ENCODE measurements at regions not wholly inside any gene's neighbourhood (a gene's known extent, or its start where the extent isn't known, plus 50 kb on each side); places are given as distances from the start of the nearest gene placed in this dataset.

- Histone ChIP-seq H3K36me3 (ENCODE audit: control insufficient read depth, low read depth, low read length) (no peaks in the 10 kb centered on the region), H3K9ac (ENCODE audit: low read length) (no peak overlapping the region), H3K27ac (ENCODE audit: low read length) (no peak overlapping the region), H3K27me3 (ENCODE audit: control insufficient read depth, insufficient read depth, low read length) (no peaks in the 10 kb centered on the region), H3K4me1 (ENCODE audit: control insufficient read depth, low read depth, low read length) (no peaks in the 10 kb centered on the region), H3K9me3 (ENCODE audit: control insufficient read depth, low read depth, low read length) (no peaks in the 10 kb centered on the region), H3K4me3 (ENCODE audit: low read length) (no peak overlapping the region)
Measured at GRCh38 chr3:117611211-117611610, 901.6 kb downstream of the TUSC7 start.

GRCh38 chr3:117616227-117616626 is 906.6 kb downstream of the TUSC7 start:
- H3K4me3 ChIP-seq (ENCODE audit: low read length), result no peak overlapping the region
- H3K27me3 ChIP-seq (ENCODE audit: control insufficient read depth, insufficient read depth, low read length), result no peaks in the 10 kb centered on the region
- no peak overlapping the region for H3K27ac ChIP-seq (ENCODE audit: low read length)
- H3K9me3 ChIP-seq (ENCODE audit: control insufficient read depth, low read depth, low read length), result no peaks in the 10 kb centered on the region
- H3K9ac ChIP-seq (ENCODE audit: low read length), result no peak overlapping the region
- H3K36me3 ChIP-seq (ENCODE audit: control insufficient read depth, low read depth, low read length), result no peaks in the 10 kb centered on the region
- no peaks in the 10 kb centered on the region for H3K4me1 ChIP-seq (ENCODE audit: control insufficient read depth, low read depth, low read length)

GRCh38 chr3:117617906-117618305 is 908.3 kb downstream of the TUSC7 start:
- H3K4me1 ChIP-seq (ENCODE audit: control insufficient read depth, low read depth, low read length), result no peaks in the 10 kb centered on the region
- H3K4me3 ChIP-seq (ENCODE audit: low read length), result no peak overlapping the region
- H3K9ac ChIP-seq (ENCODE audit: low read length), result no peak overlapping the region
- no peaks in the 10 kb centered on the region for H3K27me3 ChIP-seq (ENCODE audit: control insufficient read depth, insufficient read depth, low read length)
- H3K9me3 ChIP-seq (ENCODE audit: control insufficient read depth, low read depth, low read length), result no peaks in the 10 kb centered on the region
- no peak overlapping the region for H3K27ac ChIP-seq (ENCODE audit: low read length)
- no peaks in the 10 kb centered on the region for H3K36me3 ChIP-seq (ENCODE audit: control insufficient read depth, low read depth, low read length)

- Histone ChIP-seq H3K4me1 (ENCODE audit: control insufficient read depth, low read depth, low read length) (no peaks in the 10 kb centered on the region), H3K27ac (ENCODE audit: low read length) (no peak overlapping the region), H3K27me3 (ENCODE audit: control insufficient read depth, insufficient read depth, low read length) (no peaks in the 10 kb centered on the region), H3K36me3 (ENCODE audit: control insufficient read depth, low read depth, low read length) (no peaks in the 10 kb centered on the region), H3K9ac (ENCODE audit: low read length) (no peak overlapping the region), H3K9me3 (ENCODE audit: control insufficient read depth, low read depth, low read length) (no peaks in the 10 kb centered on the region), H3K4me3 (ENCODE audit: low read length) (no peak overlapping the region)
Measured at GRCh38 chr3:117618462-117618861, 908.9 kb downstream of the TUSC7 start.

GRCh38 chr3:117619805-117620204 is 910.2 kb downstream of the TUSC7 start:
- Histone ChIP-seq H3K27me3 (ENCODE audit: control insufficient read depth, insufficient read depth, low read length) (no peaks in the 10 kb centered on the region), H3K9me3 (ENCODE audit: control insufficient read depth, low read depth, low read length) (no peaks in the 10 kb centered on the region), H3K27ac (ENCODE audit: low read length) (no peak overlapping the region), H3K36me3 (ENCODE audit: control insufficient read depth, low read depth, low read length) (no peaks in the 10 kb centered on the region), H3K9ac (ENCODE audit: low read length) (no peak overlapping the region), H3K4me1 (ENCODE audit: control insufficient read depth, low read depth, low read length) (no peaks in the 10 kb centered on the region), H3K4me3 (ENCODE audit: low read length) (no peak overlapping the region)

- peaks cover 6% of the 10 kb centered on the region for H3K4me1 ChIP-seq (ENCODE audit: control insufficient read depth, low read depth, low read length)
- no peak overlapping the region for H3K27ac ChIP-seq (ENCODE audit: low read length)
- no peak overlapping the region for H3K4me3 ChIP-seq (ENCODE audit: low read length)
Measured at GRCh38 chr3:117622171-117622841, 912.7 kb downstream of the TUSC7 start.

GRCh38 chr3:117624424-117624823 is 914.8 kb downstream of the TUSC7 start:
- H3K4me1 ChIP-seq (ENCODE audit: control insufficient read depth, low read depth, low read length), result peaks cover 6% of the 10 kb centered on the region
- H3K27ac ChIP-seq (ENCODE audit: low read length), result no peak overlapping the region
- no peak overlapping the region for H3K4me3 ChIP-seq (ENCODE audit: low read length)

More at GRCh38 chr3:117622171-117622841, 912.7 kb downstream of the TUSC7 start:
- no peaks in the 10 kb centered on the region for H3K27me3 ChIP-seq (ENCODE audit: control insufficient read depth, insufficient read depth, low read length)
- H3K9ac ChIP-seq (ENCODE audit: low read length), result no peak overlapping the region
- H3K9me3 ChIP-seq (ENCODE audit: control insufficient read depth, low read depth, low read length), result no peaks in the 10 kb centered on the region
- no peaks in the 10 kb centered on the region for H3K36me3 ChIP-seq (ENCODE audit: control insufficient read depth, low read depth, low read length)

GRCh38 chr3:117625174-117625573 is 915.6 kb downstream of the TUSC7 start:
- Histone ChIP-seq H3K27ac (ENCODE audit: low read length) (no peak overlapping the region), H3K36me3 (ENCODE audit: control insufficient read depth, low read depth, low read length) (no peaks in the 10 kb centered on the region), H3K27me3 (ENCODE audit: control insufficient read depth, insufficient read depth, low read length) (no peaks in the 10 kb centered on the region), H3K4me1 (ENCODE audit: control insufficient read depth, low read depth, low read length) (peaks cover 6% of the 10 kb centered on the region), H3K4me3 (ENCODE audit: low read length) (no peak overlapping the region), H3K9ac (ENCODE audit: low read length) (no peak overlapping the region), H3K9me3 (ENCODE audit: control insufficient read depth, low read depth, low read length) (no peaks in the 10 kb centered on the region)

More at GRCh38 chr3:117624424-117624823, 914.8 kb downstream of the TUSC7 start:
- H3K36me3 ChIP-seq (ENCODE audit: control insufficient read depth, low read depth, low read length), result no peaks in the 10 kb centered on the region
- H3K9me3 ChIP-seq (ENCODE audit: control insufficient read depth, low read depth, low read length), result no peaks in the 10 kb centered on the region
- H3K27me3 ChIP-seq (ENCODE audit: control insufficient read depth, insufficient read depth, low read length), result no peaks in the 10 kb centered on the region
- H3K9ac ChIP-seq (ENCODE audit: low read length), result no peak overlapping the region

GRCh38 chr3:117626577-117626976 is 917.0 kb downstream of the TUSC7 start:
- H3K27ac ChIP-seq (ENCODE audit: low read length), result no peak overlapping the region
- H3K4me1 ChIP-seq (ENCODE audit: control insufficient read depth, low read depth, low read length), result peaks cover 6% of the 10 kb centered on the region
- H3K4me3 ChIP-seq (ENCODE audit: low read length), result no peak overlapping the region
- H3K36me3 ChIP-seq (ENCODE audit: control insufficient read depth, low read depth, low read length), result no peaks in the 10 kb centered on the region
- no peak overlapping the region for H3K9ac ChIP-seq (ENCODE audit: low read length)
- no peaks in the 10 kb centered on the region for H3K9me3 ChIP-seq (ENCODE audit: control insufficient read depth, low read depth, low read length)
- no peaks in the 10 kb centered on the region for H3K27me3 ChIP-seq (ENCODE audit: control insufficient read depth, insufficient read depth, low read length)

- no peaks in the 10 kb centered on the region for H3K27me3 ChIP-seq (ENCODE audit: control insufficient read depth, insufficient read depth, low read length)
- H3K4me1 ChIP-seq (ENCODE audit: control insufficient read depth, low read depth, low read length), result peaks cover 6% of the 10 kb centered on the region
- H3K36me3 ChIP-seq (ENCODE audit: control insufficient read depth, low read depth, low read length), result no peaks in the 10 kb centered on the region
- H3K4me3 ChIP-seq (ENCODE audit: low read length), result no peak overlapping the region
- no peaks in the 10 kb centered on the region for H3K9me3 ChIP-seq (ENCODE audit: control insufficient read depth, low read depth, low read length)
- no peak overlapping the region for H3K9ac ChIP-seq (ENCODE audit: low read length)
- no peak overlapping the region for H3K27ac ChIP-seq (ENCODE audit: low read length)
Measured at GRCh38 chr3:117628823-117629291, 919.3 kb downstream of the TUSC7 start.

- no peak overlapping the region for H3K9ac ChIP-seq (ENCODE audit: low read length)
- peaks cover 6% of the 10 kb centered on the region for H3K4me1 ChIP-seq (ENCODE audit: control insufficient read depth, low read depth, low read length)
- no peaks in the 10 kb centered on the region for H3K36me3 ChIP-seq (ENCODE audit: control insufficient read depth, low read depth, low read length)
- H3K27me3 ChIP-seq (ENCODE audit: control insufficient read depth, insufficient read depth, low read length), result no peaks in the 10 kb centered on the region
- H3K9me3 ChIP-seq (ENCODE audit: control insufficient read depth, low read depth, low read length), result no peaks in the 10 kb centered on the region
- H3K4me3 ChIP-seq (ENCODE audit: low read length), result no peak overlapping the region
- H3K27ac ChIP-seq (ENCODE audit: low read length), result no peak overlapping the region
Measured at GRCh38 chr3:117629505-117629904, 919.9 kb downstream of the TUSC7 start.

- H3K27me3 ChIP-seq (ENCODE audit: control insufficient read depth, insufficient read depth, low read length), result no peaks in the 10 kb centered on the region
- H3K27ac ChIP-seq (ENCODE audit: low read length), result no peak overlapping the region
- no peak overlapping the region for H3K9ac ChIP-seq (ENCODE audit: low read length)
- no peak overlapping the region for H3K4me3 ChIP-seq (ENCODE audit: low read length)
- peaks cover 6% of the 10 kb centered on the region for H3K4me1 ChIP-seq (ENCODE audit: control insufficient read depth, low read depth, low read length)
- H3K9me3 ChIP-seq (ENCODE audit: control insufficient read depth, low read depth, low read length), result no peaks in the 10 kb centered on the region
- no peaks in the 10 kb centered on the region for H3K36me3 ChIP-seq (ENCODE audit: control insufficient read depth, low read depth, low read length)
Measured at GRCh38 chr3:117630469-117630868, 920.9 kb downstream of the TUSC7 start.

Measured in iPS-18a (cell line).